ENCODE measurements at regions not wholly inside any gene's neighbourhood (a gene's known extent, or its start where the extent isn't known, plus 50 kb on each side); places are given as distances from the start of the nearest gene placed in this dataset.
"Not testable (repeated sequence)": the region's sequence is repeated elsewhere in the genome, so short reads cannot be mapped to it uniquely, and the experiment has no call there.

DNA sequence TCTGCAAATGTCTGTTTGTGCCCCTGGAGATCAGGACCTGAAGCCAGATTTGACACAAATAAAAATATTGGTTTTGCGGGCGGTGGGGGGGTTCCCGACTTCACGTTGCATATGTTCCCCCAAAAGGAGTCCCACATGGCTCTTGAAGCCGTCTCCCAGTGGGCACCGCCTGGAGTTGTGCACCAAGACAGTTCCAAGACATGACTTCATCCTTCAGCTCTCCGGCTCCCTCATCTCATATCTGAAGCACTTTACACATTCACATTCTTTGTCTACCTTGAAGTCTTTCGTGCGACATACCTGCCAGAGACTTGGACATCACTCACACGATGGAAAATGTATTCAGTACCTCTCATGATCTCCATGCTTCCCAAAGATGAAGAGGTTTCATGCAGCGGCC, 362.8 kb upstream of the FOXK1 start:
- no peak for DNase-seq

- no peak for DNase-seq
Measured at GRCh38 chr7:4325732-4326131, 356.4 kb upstream of the FOXK1 start.

GRCh38 chr7:4331711-4332110, 350.4 kb upstream of the FOXK1 start:
- no peak for DNase-seq

GRCh38 chr7:4338556-4338955, 343.5 kb upstream of the FOXK1 start:
- no peak for DNase-seq

GRCh38 chr7:4343272-4344247, 338.5 kb upstream of the FOXK1 start:
- no peak for DNase-seq

DNA sequence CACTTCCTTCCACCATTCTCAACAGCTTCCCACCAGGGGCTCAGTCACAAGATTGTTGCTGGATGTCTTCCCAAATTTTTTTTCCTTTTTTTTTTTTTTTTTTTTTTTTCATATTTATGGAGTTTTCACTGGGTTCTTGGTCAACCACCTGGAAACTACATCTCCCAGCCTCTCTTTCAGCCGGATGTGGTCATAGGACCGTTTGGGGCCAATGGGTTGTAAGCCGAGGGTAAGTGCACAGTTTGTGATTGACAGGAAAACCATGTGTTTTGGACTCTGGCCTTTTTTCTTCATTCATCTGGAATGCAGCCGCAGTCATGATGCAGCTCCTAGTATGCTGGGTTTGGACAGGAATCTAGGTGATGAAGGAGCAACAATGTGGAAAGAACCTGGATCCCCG, 337.1 kb upstream of the FOXK1 start:
- DNase-seq: no peak

GRCh38 chr7:4352069-4352468, 330.0 kb upstream of the FOXK1 start:
- no peak for DNase-seq

- no peak for DNase-seq
Measured at GRCh38 chr7:4361774-4362173, 320.3 kb upstream of the FOXK1 start.

GRCh38 chr7:4383584-4383983, 298.5 kb upstream of the FOXK1 start:
- no peak for DNase-seq

DNA sequence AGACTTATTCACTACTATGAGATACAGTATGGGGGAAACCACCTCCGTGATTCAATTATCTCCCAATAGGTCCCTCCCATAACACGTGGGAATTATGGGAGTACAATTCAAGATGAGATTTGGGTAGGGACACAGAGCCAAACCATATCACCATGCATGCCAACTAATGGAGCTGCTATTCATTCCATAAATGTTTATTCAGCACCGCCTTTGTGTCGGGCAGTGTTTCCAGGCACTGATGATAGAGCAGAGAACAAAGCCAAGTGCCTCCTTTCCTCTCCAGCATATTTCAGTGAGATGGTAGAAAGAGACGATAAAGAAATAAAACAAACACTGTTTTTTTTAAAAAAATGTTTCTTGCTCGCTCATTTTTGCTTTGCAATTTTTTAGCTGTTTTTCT, 295.9 kb upstream of the FOXK1 start:
- no peak for DNase-seq

DNA sequence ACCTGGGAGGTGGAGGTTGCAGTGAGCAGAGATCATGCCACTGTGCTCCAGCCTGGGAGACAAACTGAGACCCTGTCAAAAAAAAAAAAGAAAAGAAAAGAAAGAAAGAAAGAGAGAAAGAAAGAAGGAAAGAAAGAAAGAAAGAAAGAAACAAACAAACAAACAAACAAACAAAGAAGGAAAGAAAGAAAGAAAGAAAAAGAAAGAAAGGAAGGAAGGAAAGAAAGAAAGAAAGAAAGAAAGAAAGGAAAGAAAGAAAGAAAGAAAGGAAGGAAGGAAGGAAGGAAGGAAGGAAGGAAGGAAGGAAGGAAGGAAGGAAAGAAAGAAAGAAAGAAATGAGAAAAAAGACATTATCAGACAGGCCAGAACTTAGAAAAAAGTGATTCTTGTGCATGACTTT, 291.0 kb upstream of the FOXK1 start:
- DNase-seq: not testable (repeated sequence)

DNA sequence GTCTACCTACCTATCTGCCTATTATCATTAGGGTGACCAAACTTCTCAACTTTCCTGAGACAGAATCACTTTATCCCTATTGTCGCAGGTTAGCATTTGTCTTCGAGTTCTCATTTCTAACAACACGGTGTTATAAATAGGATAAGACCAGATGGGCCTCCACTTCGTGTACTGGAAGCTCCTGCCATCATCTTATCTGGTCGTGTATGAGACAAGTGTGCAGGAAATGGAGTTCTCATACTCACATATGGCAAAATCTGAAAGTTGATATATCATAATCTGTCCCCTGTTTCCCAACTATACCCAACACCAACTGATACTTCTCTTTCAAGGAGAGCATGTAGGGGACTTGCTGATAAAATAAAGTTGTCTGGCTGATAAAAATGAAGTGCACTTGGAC, 287.4 kb upstream of the FOXK1 start:
- DNase-seq: no peak

- DNase-seq: no peak
Measured at GRCh38 chr7:4399121-4399520, 283.0 kb upstream of the FOXK1 start.

GRCh38 chr7:4399596-4399995, 282.5 kb upstream of the FOXK1 start:
- DNase-seq: no peak

DNA sequence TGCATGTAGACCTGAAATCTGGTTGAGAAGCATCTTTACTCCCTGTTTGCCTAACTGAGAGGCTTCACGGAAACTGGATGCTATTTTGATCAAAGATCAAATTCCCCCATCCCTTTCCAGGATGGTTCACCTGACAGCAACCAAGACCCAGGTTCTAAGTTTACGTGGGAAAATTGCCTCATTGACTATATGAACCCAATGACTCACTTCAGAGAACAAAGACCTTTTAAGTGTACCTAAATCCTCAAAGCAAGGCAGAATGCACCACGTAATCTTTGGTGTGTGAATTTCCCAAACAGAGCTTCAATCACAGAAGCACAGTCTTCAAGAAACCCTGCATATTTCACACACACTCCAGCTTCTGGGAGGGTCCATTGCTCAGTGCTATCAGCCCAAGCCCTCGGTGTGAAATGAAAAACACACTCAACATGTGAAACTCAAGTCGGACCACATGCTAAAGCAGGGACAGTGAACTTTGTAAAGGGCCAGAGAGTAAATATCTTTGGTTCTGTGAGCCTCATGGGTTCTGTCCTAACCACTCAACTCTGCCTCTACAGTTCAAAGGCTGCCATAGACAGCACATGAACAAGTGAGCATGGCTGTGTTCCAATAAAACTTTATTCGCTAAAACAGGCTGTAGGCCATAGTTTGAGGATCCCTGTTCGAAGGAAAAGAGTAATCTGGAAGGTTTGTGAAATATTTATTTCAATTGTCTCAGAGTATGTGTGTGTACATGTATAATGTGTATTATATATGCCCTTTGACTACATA, 275.6 kb upstream of the FOXK1 start:
- no peak for DNase-seq

- no peak for DNase-seq
Measured at GRCh38 chr7:4409946-4410345, 272.1 kb upstream of the FOXK1 start.

GRCh38 chr7:4416396-4417056, 265.6 kb upstream of the FOXK1 start:
- DNase-seq: no peak

GRCh38 chr7:4428526-4428925, 253.6 kb upstream of the FOXK1 start:
- DNase-seq: no peak

GRCh38 chr7:4430227-4430626, 251.9 kb upstream of the FOXK1 start:
- no peak for DNase-seq

- no peak for DNase-seq
Measured at GRCh38 chr7:4434306-4434705, 247.8 kb upstream of the FOXK1 start.

GRCh38 chr7:4436361-4436895, 245.7 kb upstream of the FOXK1 start:
- no peak for DNase-seq

DNA sequence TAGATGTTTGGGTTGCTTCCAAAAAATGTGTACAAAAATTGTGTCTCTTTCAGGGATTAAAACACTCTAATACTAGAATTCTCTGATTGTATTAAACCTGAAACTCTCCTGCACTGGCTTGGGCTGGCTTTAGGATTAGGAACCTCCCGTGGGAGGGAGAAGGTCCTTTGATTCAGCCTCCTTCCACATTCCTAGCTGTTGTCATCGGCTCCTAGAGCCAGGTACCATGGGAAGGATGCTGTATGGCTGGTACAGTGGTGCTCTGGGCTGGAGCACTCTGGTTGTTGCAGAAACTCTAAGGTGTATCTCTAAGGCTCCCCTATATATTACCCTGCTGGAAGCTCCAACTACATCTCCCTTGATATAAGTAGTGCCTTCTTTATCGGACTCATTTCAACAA, 245.2 kb upstream of the FOXK1 start:
- no peak for DNase-seq

- DNase-seq: no peak
Measured at GRCh38 chr7:4437916-4438315, 244.2 kb upstream of the FOXK1 start.
